ENCODE measurements at regions not wholly inside any gene's neighbourhood (a gene's known extent, or its start where the extent isn't known, plus 50 kb on each side); places are given as distances from the start of the nearest gene placed in this dataset.

DNA sequence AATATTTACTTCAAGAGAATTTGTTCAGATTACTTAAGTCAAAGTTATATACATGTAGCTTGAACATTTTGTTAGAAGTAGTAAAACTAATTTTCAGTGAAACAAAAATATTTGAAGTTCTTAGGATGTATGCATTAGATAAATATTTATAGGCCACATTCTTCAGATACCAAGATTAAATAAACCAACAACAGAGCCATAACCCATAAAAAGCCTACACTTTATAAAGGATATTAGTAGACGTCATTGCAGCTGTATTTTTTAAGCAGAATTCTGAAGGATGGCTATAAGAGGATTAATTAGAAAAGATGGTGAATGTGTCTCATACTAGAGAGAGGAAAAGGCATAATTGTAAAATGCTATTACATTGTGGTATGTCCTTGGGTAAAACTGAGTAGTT is 449.7 kb upstream of the ALCAM start:
- TF ChIP-seq, protein P1, sequence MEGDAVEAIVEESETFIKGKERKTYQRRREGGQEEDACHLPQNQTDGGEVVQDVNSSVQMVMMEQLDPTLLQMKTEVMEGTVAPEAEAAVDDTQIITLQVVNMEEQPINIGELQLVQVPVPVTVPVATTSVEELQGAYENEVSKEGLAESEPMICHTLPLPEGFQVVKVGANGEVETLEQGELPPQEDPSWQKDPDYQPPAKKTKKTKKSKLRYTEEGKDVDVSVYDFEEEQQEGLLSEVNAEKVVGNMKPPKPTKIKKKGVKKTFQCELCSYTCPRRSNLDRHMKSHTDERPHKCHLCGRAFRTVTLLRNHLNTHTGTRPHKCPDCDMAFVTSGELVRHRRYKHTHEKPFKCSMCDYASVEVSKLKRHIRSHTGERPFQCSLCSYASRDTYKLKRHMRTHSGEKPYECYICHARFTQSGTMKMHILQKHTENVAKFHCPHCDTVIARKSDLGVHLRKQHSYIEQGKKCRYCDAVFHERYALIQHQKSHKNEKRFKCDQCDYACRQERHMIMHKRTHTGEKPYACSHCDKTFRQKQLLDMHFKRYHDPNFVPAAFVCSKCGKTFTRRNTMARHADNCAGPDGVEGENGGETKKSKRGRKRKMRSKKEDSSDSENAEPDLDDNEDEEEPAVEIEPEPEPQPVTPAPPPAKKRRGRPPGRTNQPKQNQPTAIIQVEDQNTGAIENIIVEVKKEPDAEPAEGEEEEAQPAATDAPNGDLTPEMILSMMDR (IDR thresholded peaks at IDR 0.05) = no peak
- TF ChIP-seq POLR2A (IDR thresholded peaks at IDR 0.05) = no peak
